Liver (tissue), 8 donors: ENCODE measurements at regions not wholly inside any gene's neighbourhood (a gene's known extent, or its start where the extent isn't known, plus 50 kb on each side); places are given as distances from the start of the nearest gene placed in this dataset.

ENCODE experiments used
- DNase-seq: peaks from one replicate; pipeline ENCODE4 v3.0.0-alpha.2; 2017; ENCODE audit warnings: low spot score
- H3K27ac ChIP-seq, 2 donors: one replicate each; pipeline ENCODE4 v1.7.0; 2013; ENCODE audit warnings: inconsistent platforms in 2 of 2, low read length in 2 of 2, control low read depth in 1 of 2, low read depth in 1 of 2, mild to moderate bottlenecking in 1 of 2
- H3K27me3 ChIP-seq, 4 donors: one replicate each; pipeline versions ENCODE4 v1.6.1 to v1.7.0; 2013; ENCODE audit warnings: low read length in 3 of 4, inconsistent platforms in 1 of 4, mild to moderate bottlenecking in 1 of 4, moderate library complexity in 1 of 4; ENCODE audit not compliant: control insufficient read depth in 4 of 4, insufficient read depth in 4 of 4
- H3K36me3 ChIP-seq, 4 donors: one replicate each; pipeline versions ENCODE4 v1.6.1 to v1.7.0; 2013; ENCODE audit warnings: low read length in 3 of 4, mild to moderate bottlenecking in 3 of 4, low read depth in 1 of 4, moderate library complexity in 1 of 4; ENCODE audit not compliant: control insufficient read depth in 4 of 4, insufficient read depth in 3 of 4
- H3K4me1 ChIP-seq, 4 donors: one replicate each; pipeline versions ENCODE4 v1.6.1 to v1.7.0; 2013; ENCODE audit warnings: low read length in 3 of 4, mild to moderate bottlenecking in 3 of 4, moderate library complexity in 1 of 4; ENCODE audit not compliant: control insufficient read depth in 4 of 4, insufficient read depth in 4 of 4
- H3K4me3 ChIP-seq, 3 donors: one replicate each; pipeline versions ENCODE4 v1.6.1 to v1.7.0; 2013; ENCODE audit warnings: low read length in 3 of 3, control low read depth in 1 of 3, low read depth in 1 of 3, mild to moderate bottlenecking in 1 of 3
- H3K9ac ChIP-seq, 2 donors: one replicate each; pipeline ENCODE4 v1.7.0; 2013; ENCODE audit warnings: low read length in 2 of 2, mild to moderate bottlenecking in 2 of 2, moderate library complexity in 2 of 2, control low read depth in 1 of 2, low read depth in 1 of 2
- H3K9me3 ChIP-seq, 4 donors: one replicate each; pipeline versions ENCODE4 v1.6.1 to v1.7.0; 2013; ENCODE audit warnings: low read length in 3 of 4; ENCODE audit not compliant: control insufficient read depth in 4 of 4
- EGR1 ChIP-seq, 2 donors: IDR thresholded peaks; 2 replicates each; pipeline ENCODE4 v1.6.1; 2016 to 2018; ENCODE audit warnings: antibody characterized with exemption in 2 of 2, low read depth in 2 of 2
- FOXA2 ChIP-seq: IDR thresholded peaks from 2 replicates; pipeline ENCODE4 v1.6.1; 2016; ENCODE audit warnings: antibody characterized with exemption
- GABPA ChIP-seq, 2 donors: IDR thresholded peaks in 1 of 2; conservative IDR thresholded peaks in 1 of 2; 2 replicates each; pipeline ENCODE4 v1.6.1; 2016; ENCODE audit warnings: antibody characterized with exemption in 2 of 2, mild to moderate bottlenecking in 1 of 2, moderate library complexity in 1 of 2
- HNF4A ChIP-seq, 2 donors: conservative IDR thresholded peaks; 2 replicates each; pipeline ENCODE4 v1.6.1; 2016; ENCODE audit warnings: antibody characterized with exemption in 2 of 2, mild to moderate bottlenecking in 2 of 2
- HNF4G ChIP-seq: IDR thresholded peaks from 2 replicates; pipeline ENCODE4 v1.6.1; 2016; ENCODE audit warnings: antibody characterized with exemption
- JUND ChIP-seq, 2 donors: IDR thresholded peaks; 2 replicates each; pipeline ENCODE4 v1.6.1; 2016; ENCODE audit warnings: antibody characterized with exemption in 2 of 2
- NR2F2 ChIP-seq: IDR thresholded peaks from 2 replicates; pipeline ENCODE4 v1.6.1; 2016; ENCODE audit warnings: antibody characterized with exemption
- RAD21 ChIP-seq, 2 donors: IDR thresholded peaks; 2 replicates each; pipeline ENCODE4 v1.6.1; 2016; ENCODE audit warnings: antibody characterized with exemption in 2 of 2, mild to moderate bottlenecking in 2 of 2
- RXRA ChIP-seq, 2 donors: IDR thresholded peaks; 2 replicates each; pipeline ENCODE4 v1.6.1; 2017 to 2018; ENCODE audit warnings: antibody characterized with exemption in 2 of 2, mild to moderate bottlenecking in 1 of 2
- SP1 ChIP-seq: IDR thresholded peaks from 2 replicates; pipeline ENCODE4 v1.6.1; 2018; ENCODE audit warnings: antibody characterized with exemption, mild to moderate bottlenecking
- TAF1 ChIP-seq: conservative IDR thresholded peaks from 2 replicates; pipeline ENCODE4 v1.6.1; 2016; ENCODE audit warnings: antibody characterized with exemption, mild to moderate bottlenecking
- YY1 ChIP-seq: IDR thresholded peaks from 2 replicates; pipeline ENCODE4 v1.6.1; 2016; ENCODE audit warnings: antibody characterized with exemption, mild to moderate bottlenecking
- WGBS: extraction: QIAGEN DNeasy Blood & Tissue Kit; methylation state at CpG from one replicate; pipeline ENCODE4 v1.1.7; 2013; 5-methylcytosine and 5-hydroxymethylcytosine counted together
- TF ChIP-seq, protein P1 (sequence below): IDR thresholded peaks from 2 replicates; pipeline ENCODE4 v1.6.1; 2016; ENCODE audit warnings: antibody characterized with exemption
- TF ChIP-seq, protein P2 (sequence below): fragments of 150-350 bp; IDR thresholded peaks from 2 replicates; pipeline ENCODE4 v1.5.1; 2017; ENCODE audit warnings: improper control_type of control experiment, low read depth, low read length; ENCODE audit not compliant: missing input control
- TF ChIP-seq, protein P3 (sequence below): IDR thresholded peaks from 2 replicates; pipeline ENCODE4 v1.6.1; 2016; ENCODE audit warnings: antibody characterized with exemption
- TF ChIP-seq, protein P4 (sequence below): IDR thresholded peaks from 2 replicates; pipeline ENCODE4 v1.6.1; 2016; ENCODE audit warnings: antibody characterized with exemption, mild to moderate bottlenecking
- donor health status: healthy.
- donor health status: healthy.
- donor health status: healthy.
- donor health status: healthy.
- donor health status: healthy.

DNA sequence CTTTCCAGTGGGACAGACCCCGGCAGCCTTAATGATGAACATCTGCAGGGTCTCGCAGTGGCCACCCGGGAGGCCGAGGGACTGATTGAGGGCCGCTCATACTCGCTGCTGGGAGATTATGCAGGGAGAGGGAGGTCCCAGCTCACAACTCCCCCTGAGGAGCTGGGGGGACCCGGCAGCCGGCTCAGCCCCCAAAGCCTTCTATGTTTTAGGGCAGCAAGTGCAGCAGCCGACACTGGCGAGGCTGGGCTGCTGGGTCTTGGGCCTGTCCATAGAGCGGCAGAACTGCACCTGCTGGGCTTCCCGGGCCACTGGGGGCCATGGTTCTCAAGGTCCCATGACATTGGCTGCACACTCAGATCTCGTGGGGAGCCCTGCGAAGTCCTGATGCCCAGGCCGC is 110.7 kb downstream of the RFLNA start:
- Histone ChIP-seq H3K36me3 (peaks cover 0 to 7% (median 6%) of the 10 kb centered on the region in 4 donors), H3K27me3 (no peaks in the 10 kb centered on the region)
- 94% methylated on average over 15 of the region's 15 CpGs for WGBS

GRCh38 chr12:124405151-124405550 is 110.3 kb downstream of the RFLNA start:
- Histone ChIP-seq H3K36me3 (peaks cover 0 to 9% (median 6%) of the 10 kb centered on the region in 4 donors), H3K9me3 (no peaks in the 10 kb centered on the region), H3K27ac (no peak overlapping the region), H3K27me3 (no peaks in the 10 kb centered on the region), H3K9ac (no peak overlapping the region), H3K4me1 (peaks cover under 1 to 9% (median 2%) of the 10 kb centered on the region in 4 donors), H3K4me3 (no peak overlapping the region)
- WGBS, result 96% methylated on average over 10 of the region's 10 CpGs
- DNase-seq, result no peak
- TF ChIP-seq, protein P1, sequence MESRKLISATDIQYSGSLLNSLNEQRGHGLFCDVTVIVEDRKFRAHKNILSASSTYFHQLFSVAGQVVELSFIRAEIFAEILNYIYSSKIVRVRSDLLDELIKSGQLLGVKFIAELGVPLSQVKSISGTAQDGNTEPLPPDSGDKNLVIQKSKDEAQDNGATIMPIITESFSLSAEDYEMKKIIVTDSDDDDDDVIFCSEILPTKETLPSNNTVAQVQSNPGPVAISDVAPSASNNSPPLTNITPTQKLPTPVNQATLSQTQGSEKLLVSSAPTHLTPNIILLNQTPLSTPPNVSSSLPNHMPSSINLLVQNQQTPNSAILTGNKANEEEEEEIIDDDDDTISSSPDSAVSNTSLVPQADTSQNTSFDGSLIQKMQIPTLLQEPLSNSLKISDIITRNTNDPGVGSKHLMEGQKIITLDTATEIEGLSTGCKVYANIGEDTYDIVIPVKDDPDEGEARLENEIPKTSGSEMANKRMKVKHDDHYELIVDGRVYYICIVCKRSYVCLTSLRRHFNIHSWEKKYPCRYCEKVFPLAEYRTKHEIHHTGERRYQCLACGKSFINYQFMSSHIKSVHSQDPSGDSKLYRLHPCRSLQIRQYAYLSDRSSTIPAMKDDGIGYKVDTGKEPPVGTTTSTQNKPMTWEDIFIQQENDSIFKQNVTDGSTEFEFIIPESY, result no peak
- TF ChIP-seq, protein P2, sequence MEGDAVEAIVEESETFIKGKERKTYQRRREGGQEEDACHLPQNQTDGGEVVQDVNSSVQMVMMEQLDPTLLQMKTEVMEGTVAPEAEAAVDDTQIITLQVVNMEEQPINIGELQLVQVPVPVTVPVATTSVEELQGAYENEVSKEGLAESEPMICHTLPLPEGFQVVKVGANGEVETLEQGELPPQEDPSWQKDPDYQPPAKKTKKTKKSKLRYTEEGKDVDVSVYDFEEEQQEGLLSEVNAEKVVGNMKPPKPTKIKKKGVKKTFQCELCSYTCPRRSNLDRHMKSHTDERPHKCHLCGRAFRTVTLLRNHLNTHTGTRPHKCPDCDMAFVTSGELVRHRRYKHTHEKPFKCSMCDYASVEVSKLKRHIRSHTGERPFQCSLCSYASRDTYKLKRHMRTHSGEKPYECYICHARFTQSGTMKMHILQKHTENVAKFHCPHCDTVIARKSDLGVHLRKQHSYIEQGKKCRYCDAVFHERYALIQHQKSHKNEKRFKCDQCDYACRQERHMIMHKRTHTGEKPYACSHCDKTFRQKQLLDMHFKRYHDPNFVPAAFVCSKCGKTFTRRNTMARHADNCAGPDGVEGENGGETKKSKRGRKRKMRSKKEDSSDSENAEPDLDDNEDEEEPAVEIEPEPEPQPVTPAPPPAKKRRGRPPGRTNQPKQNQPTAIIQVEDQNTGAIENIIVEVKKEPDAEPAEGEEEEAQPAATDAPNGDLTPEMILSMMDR, result no peak
- no peak for TF ChIP-seq HNF4G
- no peak for TF ChIP-seq NR2F2
- TF ChIP-seq FOXA2, result no peak
- no peak for TF ChIP-seq RAD21 (IDR thresholded peaks at IDR 0.05)
- TF ChIP-seq HNF4A (conservative IDR thresholded peaks at IDR 0.05), result no peak

More for the DNA sequence above, 110.7 kb downstream of the RFLNA start:
- Histone ChIP-seq H3K9ac (no peak overlapping the region), H3K4me3 (no peak overlapping the region), H3K9me3 (no peaks in the 10 kb centered on the region), H3K4me1 (peaks cover 2 to 13% (median 5%) of the 10 kb centered on the region in 4 donors), H3K27ac (no peak overlapping the region)
- TF ChIP-seq, protein P3, sequence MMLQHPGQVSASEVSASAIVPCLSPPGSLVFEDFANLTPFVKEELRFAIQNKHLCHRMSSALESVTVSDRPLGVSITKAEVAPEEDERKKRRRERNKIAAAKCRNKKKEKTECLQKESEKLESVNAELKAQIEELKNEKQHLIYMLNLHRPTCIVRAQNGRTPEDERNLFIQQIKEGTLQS, result no peak
- TF ChIP-seq HNF4A (conservative IDR thresholded peaks at IDR 0.05) (no peak), JUND (IDR thresholded peaks at IDR 0.05) (no peak), SP1 (no peak), NR2F2 (no peak), RAD21 (IDR thresholded peaks at IDR 0.05) (no peak), EGR1 (IDR thresholded peaks at IDR 0.05; ENCODE audit: low read depth in 2 of 2) (no peak), YY1 (no peak), HNF4G (no peak), RXRA (IDR thresholded peaks at IDR 0.05) (no peak), TAF1 (no peak), GABPA (IDR thresholded peaks at IDR 0.05 in 1 of 2, conservative IDR thresholded peaks at IDR 0.05 in 1 of 2) (no peak), FOXA2 (no peak)
- TF ChIP-seq, protein P2, result no peak
- TF ChIP-seq, protein P1, result no peak
- TF ChIP-seq, protein P4, sequence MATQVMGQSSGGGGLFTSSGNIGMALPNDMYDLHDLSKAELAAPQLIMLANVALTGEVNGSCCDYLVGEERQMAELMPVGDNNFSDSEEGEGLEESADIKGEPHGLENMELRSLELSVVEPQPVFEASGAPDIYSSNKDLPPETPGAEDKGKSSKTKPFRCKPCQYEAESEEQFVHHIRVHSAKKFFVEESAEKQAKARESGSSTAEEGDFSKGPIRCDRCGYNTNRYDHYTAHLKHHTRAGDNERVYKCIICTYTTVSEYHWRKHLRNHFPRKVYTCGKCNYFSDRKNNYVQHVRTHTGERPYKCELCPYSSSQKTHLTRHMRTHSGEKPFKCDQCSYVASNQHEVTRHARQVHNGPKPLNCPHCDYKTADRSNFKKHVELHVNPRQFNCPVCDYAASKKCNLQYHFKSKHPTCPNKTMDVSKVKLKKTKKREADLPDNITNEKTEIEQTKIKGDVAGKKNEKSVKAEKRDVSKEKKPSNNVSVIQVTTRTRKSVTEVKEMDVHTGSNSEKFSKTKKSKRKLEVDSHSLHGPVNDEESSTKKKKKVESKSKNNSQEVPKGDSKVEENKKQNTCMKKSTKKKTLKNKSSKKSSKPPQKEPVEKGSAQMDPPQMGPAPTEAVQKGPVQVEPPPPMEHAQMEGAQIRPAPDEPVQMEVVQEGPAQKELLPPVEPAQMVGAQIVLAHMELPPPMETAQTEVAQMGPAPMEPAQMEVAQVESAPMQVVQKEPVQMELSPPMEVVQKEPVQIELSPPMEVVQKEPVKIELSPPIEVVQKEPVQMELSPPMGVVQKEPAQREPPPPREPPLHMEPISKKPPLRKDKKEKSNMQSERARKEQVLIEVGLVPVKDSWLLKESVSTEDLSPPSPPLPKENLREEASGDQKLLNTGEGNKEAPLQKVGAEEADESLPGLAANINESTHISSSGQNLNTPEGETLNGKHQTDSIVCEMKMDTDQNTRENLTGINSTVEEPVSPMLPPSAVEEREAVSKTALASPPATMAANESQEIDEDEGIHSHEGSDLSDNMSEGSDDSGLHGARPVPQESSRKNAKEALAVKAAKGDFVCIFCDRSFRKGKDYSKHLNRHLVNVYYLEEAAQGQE, result no peak
- DNase-seq, result no peak
